ENCODE measurements at regions not wholly inside any gene's neighbourhood (a gene's known extent, or its start where the extent isn't known, plus 50 kb on each side); places are given as distances from the start of the nearest gene placed in this dataset.
A peak's percentile ranks its signal among the peaks of the same experiment; 100 is the strongest.
"Not testable (repeated sequence)": the region's sequence is repeated elsewhere in the genome, so short reads cannot be mapped to it uniquely, and the experiment has no call there.

DNA sequence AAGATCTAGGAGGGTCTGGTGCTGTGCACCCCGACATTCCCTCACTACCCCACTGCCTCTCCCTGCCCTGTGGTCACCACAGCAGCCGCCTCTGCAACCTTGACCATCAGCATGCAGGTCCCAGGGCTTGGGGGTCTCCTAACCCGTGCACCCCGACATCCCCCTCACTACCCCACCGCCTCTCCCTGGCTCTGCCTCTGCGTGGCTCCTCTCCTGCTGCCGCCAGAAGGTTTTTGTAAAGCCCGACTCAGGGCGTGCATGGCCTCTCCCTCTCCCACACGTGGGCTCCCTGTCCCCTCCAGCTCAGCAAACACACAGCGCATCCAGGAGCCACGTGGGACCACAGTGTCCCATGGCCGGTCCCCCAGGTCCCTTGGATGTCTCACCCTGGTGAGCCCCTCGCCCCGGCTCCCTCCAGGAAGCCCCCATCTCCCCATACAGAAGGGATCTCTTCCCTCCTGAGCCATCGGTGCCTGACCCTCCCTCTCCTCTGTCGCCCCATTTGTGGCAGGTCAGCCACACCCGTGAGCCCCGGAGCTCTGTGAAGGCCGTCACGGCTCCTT is 112.5 kb upstream of the LPCAT1 start:
- DNase-seq (ENCODE audit: low read depth in 2 of 2): not testable (repeated sequence)

DNA sequence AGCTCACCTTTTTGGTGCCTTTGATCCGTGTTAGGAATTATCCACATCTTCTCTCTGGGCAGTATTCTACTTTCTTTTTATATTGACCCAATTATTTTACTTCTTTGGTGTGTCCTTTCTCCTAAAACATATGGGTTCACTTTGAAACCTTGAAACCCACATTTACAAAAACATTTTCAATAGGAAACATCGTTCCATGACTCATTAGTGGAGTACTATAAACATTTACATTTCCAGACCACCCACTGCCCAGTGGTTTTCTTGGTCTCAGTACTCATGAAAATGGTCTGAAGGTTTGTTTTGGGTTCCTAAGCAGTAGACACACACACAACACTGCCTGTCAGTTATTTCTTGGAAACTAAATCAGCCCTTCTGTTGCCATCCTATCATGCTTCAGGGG is 111.7 kb upstream of the LPCAT1 start:
- DNase-seq (ENCODE audit: low read depth in 2 of 2): not testable (repeated sequence)

GRCh38 chr5:1634337-1634661 is 110.5 kb upstream of the LPCAT1 start:
- DNase-seq (ENCODE audit: low read depth in 2 of 2): no peak

DNA sequence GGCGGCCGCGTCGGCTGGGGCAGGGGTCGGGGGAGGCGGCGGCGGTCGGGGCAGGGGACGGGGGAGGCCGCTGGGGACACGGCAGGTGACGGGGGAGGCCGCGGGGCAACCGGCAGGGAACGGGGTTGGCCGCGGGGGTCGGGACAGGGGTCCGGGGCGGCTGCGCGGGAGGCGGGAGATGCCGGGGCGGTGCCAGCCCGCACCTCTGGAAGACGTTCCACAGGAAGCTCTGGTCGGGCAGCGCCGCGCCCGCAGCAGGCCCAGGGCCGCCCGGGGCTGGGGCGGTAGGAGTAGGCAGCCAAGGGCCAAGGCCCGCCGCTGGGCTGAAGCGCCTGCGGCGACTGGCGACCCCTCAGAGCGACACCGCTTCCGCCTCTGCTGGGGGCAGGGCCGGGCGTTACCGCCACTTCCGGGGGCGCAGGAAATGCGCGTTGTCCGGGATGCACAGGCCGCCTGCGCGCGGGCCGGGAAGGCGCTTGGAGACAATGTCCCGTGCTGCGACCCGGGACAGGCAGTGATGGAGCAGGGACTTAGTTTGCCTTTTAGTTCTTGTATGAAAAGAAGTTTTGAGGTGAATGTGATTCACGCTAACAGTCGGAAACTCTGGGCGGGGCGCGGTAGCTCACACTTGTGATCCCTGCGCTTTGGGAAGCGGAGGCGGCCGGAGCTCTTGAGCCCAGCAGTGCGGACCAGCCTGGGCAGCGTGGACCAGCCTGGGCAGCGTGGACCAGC is 110.0 kb upstream of the LPCAT1 start:
- peak; percentile 26 to 32 for DNase-seq (ENCODE audit: low read depth in 2 of 2)

DNA sequence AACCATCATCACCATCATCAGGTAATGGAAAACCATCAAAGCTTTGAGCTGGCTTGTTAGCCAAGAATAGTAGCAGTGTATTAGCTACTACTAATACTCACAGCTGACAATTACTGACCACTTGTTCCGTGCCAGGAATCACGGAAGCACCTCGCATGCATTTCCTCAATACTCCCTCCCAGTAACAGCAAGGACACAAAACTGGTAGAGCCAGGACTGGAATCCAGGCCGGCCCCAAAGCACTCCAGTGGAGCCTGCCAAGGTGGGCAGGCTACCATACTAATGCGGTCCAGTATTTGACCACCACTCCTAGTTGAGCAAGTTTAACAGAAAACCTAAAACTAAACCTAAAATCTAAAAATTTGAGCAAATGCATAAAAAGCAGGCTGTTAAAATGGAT is 107.2 kb upstream of the LPCAT1 start:
- DNase-seq (ENCODE audit: low read depth in 2 of 2): not testable (repeated sequence)

DNA sequence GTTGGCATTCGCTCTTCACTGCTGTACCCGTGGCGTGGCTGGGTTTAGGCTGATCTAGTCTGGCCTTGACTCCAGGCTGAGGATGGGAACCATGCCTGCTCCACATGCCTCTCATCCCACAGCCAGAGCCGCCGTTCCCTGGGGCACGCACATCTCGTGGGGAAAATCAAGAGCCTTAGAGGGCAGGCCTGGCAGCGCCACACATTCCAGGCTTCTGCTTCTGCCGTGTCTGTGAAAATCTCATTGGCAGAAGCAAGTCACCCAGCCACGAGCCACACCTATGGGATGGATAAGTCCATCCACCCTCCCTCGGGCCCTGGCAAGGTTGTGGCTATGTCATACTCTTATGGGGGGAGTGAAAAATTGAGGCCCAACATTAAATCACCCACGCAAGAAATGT is 102.6 kb upstream of the LPCAT1 start:
- DNase-seq (ENCODE audit: low read depth in 2 of 2): not testable (repeated sequence)

- not testable (repeated sequence) for DNase-seq (ENCODE audit: low read depth in 2 of 2)
Observed at GRCh38 chr5:1619531-1619930, 95.8 kb upstream of the LPCAT1 start.

DNA sequence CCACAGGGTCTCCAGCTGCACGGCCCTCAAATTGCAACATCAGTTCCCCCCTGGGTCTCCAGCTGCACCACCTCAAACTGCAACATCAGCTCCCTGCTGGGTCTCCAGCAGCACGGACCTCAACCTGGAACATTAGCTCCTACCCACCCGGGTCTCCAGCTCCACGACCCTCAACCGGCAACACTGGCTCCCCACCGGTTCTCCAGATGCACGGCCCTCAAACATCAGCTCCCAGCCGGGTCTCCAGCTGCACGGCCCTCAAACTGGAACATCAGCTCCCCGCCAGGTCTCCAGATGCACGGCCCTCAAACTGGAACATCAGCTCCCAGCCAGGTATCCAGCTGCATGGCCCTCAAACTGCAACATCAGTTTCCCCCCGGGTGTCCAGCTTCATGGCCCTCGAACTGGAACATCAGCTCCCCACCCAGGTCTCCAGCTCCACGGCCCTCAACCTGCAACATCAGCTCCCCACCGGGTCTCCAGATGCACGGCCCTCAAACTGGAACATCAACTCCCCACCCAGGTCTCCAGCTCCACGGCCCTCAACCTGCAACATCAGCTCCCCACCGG is 94.6 kb upstream of the LPCAT1 start:
- not testable (repeated sequence) for DNase-seq (ENCODE audit: low read depth in 2 of 2)

DNA sequence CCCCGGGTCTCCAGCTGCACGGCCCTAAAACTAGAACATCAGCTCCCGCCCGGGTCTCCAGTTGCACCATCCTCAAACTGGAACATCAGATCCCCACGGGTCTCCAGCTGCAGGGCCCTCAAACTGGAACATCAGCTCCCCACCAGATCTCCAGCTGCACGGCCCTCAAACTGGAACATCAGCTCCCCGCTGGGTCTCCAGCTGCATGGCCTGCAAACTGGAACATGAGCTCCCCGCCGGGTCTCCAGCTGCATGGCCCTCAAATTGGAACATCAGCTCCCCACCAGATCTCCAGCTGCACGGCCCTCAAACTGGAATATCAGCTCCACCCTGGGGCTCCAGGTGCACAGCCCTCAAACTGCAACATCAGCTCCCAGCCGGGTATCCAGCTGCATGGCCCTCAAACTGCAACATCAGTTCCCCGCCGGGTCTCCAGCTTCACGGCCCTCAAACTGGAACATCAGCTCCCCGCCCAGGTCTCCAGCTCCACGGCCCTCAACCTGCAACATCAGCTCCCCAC is 93.5 kb upstream of the LPCAT1 start:
- DNase-seq (ENCODE audit: low read depth in 2 of 2): not testable (repeated sequence)

DNA sequence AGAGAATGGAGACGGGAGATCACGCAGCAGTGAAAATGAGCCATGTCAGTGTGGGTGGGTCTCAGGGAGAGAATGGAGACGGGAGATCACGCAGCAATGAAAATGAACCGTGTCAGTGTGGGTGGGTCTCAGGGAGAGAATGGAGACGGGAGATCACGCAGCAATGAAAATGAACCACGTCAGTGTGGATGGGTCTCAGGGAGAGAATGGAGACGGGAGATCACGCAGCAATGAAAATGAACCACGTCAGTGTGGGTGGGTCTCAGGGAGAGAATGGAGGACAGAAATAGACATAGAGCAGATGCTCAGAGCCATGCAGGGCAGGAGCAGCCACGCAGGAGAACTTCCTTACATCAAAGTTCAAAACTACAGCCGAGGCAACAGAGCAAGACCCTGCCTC is 89.8 kb upstream of the LPCAT1 start:
- DNase-seq (ENCODE audit: low read depth in 2 of 2): not testable (repeated sequence)

- not testable (repeated sequence) for DNase-seq (ENCODE audit: low read depth in 2 of 2)
Observed at GRCh38 chr5:1610526-1610925, 86.8 kb upstream of the LPCAT1 start.

GRCh38 chr5:1609111-1609510 is 85.4 kb upstream of the LPCAT1 start:
- not testable (repeated sequence) for DNase-seq (ENCODE audit: low read depth in 2 of 2)

GRCh38 chr5:1608336-1608735 is 84.6 kb upstream of the LPCAT1 start:
- peak; percentile 58 to 67 for DNase-seq (ENCODE audit: low read depth in 2 of 2)

- DNase-seq (ENCODE audit: low read depth in 2 of 2): not testable (repeated sequence)
Observed at GRCh38 chr5:1606951-1607350, 83.2 kb upstream of the LPCAT1 start.

- not testable (repeated sequence) for DNase-seq (ENCODE audit: low read depth in 2 of 2)
Observed at GRCh38 chr5:1603916-1604315, 80.2 kb upstream of the LPCAT1 start.

GRCh38 chr5:1601565-1601964 is 77.8 kb upstream of the LPCAT1 start:
- DNase-seq (ENCODE audit: low read depth in 2 of 2): not testable (repeated sequence)

DNA sequence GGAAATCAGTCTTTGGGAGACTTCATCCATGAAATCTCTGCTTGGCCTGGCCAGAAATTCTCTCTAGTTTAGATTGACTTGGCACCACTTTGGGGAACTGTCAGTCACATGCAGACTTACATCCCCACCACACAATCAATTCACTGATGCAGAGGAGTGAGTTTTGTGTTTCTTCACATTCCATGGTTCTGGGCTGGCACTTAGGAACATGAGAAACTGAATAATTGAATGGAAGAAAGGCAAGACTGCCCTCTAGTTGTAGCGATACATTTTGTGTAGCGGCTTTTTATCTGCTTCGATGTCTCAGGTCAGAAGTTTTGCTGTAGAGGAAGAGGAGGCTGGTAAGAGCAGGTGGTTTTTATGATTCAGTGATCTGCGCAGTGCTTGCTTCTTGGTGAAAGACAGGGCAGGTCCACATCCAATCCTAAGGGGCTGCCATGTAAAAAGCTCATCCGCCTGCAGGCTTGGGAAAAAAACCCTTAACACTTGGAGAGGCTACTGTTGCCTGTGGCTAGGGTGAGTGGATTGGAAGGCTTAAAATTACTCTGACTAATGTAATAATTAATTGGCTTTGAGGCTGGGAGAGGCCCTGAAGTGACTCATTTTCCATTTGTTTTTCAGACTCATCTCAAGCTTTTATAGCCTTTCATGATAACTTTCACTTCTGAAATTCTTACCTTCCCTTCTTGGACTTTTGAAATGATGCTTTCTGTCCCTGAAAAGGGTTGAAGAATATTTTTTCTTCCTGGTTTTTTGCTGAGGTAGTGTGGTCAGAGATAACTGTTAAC is 75.4 kb upstream of the LPCAT1 start:
- not testable (repeated sequence) for DNase-seq (ENCODE audit: low read depth in 2 of 2)

- not testable (repeated sequence) for DNase-seq (ENCODE audit: low read depth in 2 of 2)
Observed at GRCh38 chr5:1597093-1597473, 73.3 kb upstream of the LPCAT1 start.

DNA sequence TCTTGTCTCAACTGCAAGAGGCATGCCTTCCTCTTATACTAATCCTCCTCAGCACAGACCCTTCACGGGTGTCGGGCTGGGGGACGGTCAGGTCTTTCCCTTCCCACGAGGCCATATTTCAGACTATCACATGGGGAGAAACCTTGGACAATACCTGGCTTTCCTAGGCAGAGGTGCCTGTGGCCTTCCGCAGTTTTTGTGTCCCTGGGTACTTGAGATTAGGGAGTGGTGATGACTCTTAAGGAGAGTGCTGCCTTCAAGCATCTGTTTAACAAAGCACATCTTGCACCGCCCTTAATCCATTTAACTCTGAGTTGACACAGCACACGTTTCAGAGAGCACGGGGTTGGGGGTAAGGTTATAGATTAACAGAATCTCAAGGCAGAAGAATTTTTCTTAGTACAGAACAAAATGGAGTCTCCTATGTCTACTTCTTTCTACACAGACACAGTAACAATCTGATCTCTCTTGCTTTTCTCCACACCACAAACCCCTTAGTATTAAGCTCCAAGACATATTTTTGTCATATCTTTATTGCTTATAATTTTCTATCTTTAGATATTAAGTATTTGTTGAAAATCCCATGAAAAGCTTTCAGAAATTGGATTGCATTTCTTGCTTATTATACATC is 72.8 kb upstream of the LPCAT1 start:
- not testable (repeated sequence) for DNase-seq (ENCODE audit: low read depth in 2 of 2)

DNA sequence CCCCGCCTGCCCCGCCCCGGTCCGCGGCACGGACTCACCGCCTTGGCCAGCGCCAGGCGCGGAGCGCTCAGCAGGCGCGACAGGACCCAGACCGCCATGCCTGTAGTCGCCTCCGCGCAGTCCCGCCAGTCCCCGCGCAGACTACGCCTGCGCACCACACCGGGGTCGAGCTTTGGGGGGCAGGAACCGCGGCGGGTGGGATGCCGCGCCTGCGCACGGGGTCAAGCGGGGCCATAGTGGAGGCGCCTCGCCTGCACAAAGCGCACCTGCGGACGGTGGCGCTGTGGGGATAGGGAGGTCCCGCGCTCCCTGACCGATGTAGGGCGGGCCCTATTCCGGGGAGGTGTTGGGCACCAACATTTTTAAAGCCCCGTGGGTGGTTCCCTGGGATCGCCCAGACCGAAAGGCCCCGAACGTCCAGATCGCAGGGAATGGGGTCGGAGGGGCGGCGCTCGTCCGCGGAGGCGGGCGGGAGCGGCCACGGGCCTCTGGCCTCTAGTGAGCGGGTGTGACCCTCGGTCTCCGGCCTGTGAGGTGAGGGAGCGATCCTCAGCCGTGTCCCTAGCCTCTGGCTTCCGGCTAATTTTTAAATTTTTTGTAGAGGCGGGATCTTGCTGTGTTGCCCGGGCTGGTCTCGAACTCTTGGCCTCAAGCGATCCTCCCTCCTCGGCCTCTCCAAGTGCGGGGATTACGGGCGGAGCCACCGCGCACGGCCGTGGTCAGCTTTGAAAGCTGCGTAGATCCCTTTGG is 70.8 kb upstream of the LPCAT1 start:
- DNase-seq (ENCODE audit: low read depth in 2 of 2): peak; percentile 23 to 25

- no peak for DNase-seq (ENCODE audit: low read depth in 2 of 2)
Observed at GRCh38 chr5:1593903-1594356, 70.2 kb upstream of the LPCAT1 start.
